ENCODE measurements at regions not wholly inside any gene's neighbourhood (a gene's known extent, or its start where the extent isn't known, plus 50 kb on each side); places are given as distances from the start of the nearest gene placed in this dataset.

- no peak overlapping the region for H3K4me3 ChIP-seq
- H3K27me3 ChIP-seq, result no peaks in the 10 kb centered on the region
- DNase-seq (no peak), ATAC-seq (ENCODE audit: low FRiP score in 2 of 2) (peak in 1 of 2 donors; percentile 91)
- no peaks in the 10 kb centered on the region for H3K36me3 ChIP-seq
- 69 to 82% methylated on average over 7 of the region's 7 CpGs for WGBS, 2 donors
- H3K4me1 ChIP-seq, result no peaks in the 10 kb centered on the region
- no peaks in the 10 kb centered on the region for H3K9me3 ChIP-seq
- H3K27ac ChIP-seq, result no peak overlapping the region
- no peak for TF ChIP-seq POLR2A (IDR thresholded peaks at IDR 0.05)
Observed at GRCh38 chr5:4374866-4375265, 765.3 kb upstream of the ADAMTS16 start.

DNA sequence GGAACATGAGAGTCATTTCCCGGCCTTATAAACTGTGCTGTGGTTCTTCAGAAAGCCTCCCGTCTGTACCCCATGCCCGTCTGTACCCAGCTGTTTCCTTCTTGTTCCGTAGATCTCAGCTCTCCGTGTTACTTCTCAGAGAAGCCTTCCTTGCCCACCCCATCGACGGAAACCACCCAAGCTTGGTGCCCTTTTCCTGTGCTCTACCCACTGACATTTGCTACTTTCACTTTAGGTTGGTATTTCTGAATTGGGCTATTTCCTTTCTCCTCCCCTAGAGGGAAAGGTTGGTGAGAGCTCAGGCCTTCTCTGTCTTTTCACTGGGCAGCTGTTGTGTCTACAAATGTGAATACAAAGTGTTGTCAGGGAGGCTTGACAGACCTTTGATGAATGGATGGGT is 764.5 kb upstream of the ADAMTS16 start:
- H3K27me3 ChIP-seq, result no peaks in the 10 kb centered on the region
- no peak overlapping the region for H3K4me3 ChIP-seq
- H3K27ac ChIP-seq, result no peak overlapping the region
- no peaks in the 10 kb centered on the region for H3K36me3 ChIP-seq
- ATAC-seq (ENCODE audit: low FRiP score in 2 of 2) (no peak), DNase-seq (no peak)
- no peaks in the 10 kb centered on the region for H3K4me1 ChIP-seq
- 88 to 93% methylated on average over 7 of the region's 7 CpGs for WGBS, 2 donors
- TF ChIP-seq EP300 (IDR thresholded peaks at IDR 0.05) (no peak), POLR2A (IDR thresholded peaks at IDR 0.05) (no peak), CTCF (IDR thresholded peaks at IDR 0.05) (no peak), POLR2AphosphoS5 (IDR thresholded peaks at IDR 0.05) (no peak)
- H3K9me3 ChIP-seq, result no peaks in the 10 kb centered on the region

GRCh38 chr5:4383102-4383501 is 757.0 kb upstream of the ADAMTS16 start:
- Histone ChIP-seq H3K4me1 (no peaks in the 10 kb centered on the region), H3K27me3 (no peaks in the 10 kb centered on the region), H3K27ac (no peak overlapping the region), H3K4me3 (no peak overlapping the region), H3K9me3 (no peaks in the 10 kb centered on the region), H3K36me3 (no peaks in the 10 kb centered on the region)
- WGBS, 2 donors, result 76% methylated on average over 4 of the region's 4 CpGs
- DNase-seq (no peak), ATAC-seq (ENCODE audit: low FRiP score in 2 of 2) (no peak)
- TF ChIP-seq CTCF (IDR thresholded peaks at IDR 0.05) (no peak), POLR2A (IDR thresholded peaks at IDR 0.05) (no peak), POLR2AphosphoS5 (IDR thresholded peaks at IDR 0.05) (no peak), EP300 (IDR thresholded peaks at IDR 0.05) (no peak)

DNA sequence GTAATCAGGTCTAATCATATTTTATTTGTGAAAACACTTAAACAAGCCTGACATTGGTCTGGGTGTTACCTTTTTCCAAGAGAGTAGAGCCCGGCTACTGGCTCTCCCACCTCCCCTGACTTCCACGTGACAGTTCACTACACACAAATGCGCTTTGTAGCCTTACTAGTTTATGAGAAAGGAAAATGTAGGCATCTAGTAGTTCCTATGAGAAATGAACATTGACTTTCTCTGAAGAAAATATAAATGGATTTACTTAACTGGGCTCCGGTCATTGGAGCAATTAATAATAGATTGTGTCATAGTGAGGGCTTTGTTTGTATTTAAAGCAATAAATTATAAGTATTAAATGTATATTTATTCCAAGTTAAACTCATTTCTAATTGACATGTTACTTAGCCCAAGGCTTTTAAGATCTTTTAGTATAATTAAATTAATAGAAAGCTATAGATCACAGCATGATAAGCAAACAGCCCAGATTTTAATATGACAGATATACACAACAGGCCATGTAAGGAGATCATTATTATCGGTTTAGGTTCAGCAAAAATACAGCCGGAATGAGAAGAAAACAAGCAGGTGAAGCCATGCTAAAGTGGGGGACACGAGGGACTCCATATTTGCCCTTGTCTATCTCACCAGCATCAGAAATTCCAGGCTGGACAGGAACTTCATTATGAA is 756.5 kb upstream of the ADAMTS16 start:
- DNase-seq (no peak), ATAC-seq (ENCODE audit: low FRiP score in 2 of 2) (no peak)
- Histone ChIP-seq H3K27me3 (no peaks in the 10 kb centered on the region), H3K27ac (no peak overlapping the region), H3K4me1 (no peaks in the 10 kb centered on the region), H3K36me3 (no peaks in the 10 kb centered on the region), H3K4me3 (no peak overlapping the region), H3K9me3 (no peaks in the 10 kb centered on the region)
- WGBS, 2 donors, result 77 to 81% methylated on average over 7 of the region's 7 CpGs
- no peak for TF ChIP-seq CTCF (IDR thresholded peaks at IDR 0.05)
- no peak for TF ChIP-seq POLR2A (IDR thresholded peaks at IDR 0.05)
- TF ChIP-seq POLR2AphosphoS5 (IDR thresholded peaks at IDR 0.05), result no peak

DNA sequence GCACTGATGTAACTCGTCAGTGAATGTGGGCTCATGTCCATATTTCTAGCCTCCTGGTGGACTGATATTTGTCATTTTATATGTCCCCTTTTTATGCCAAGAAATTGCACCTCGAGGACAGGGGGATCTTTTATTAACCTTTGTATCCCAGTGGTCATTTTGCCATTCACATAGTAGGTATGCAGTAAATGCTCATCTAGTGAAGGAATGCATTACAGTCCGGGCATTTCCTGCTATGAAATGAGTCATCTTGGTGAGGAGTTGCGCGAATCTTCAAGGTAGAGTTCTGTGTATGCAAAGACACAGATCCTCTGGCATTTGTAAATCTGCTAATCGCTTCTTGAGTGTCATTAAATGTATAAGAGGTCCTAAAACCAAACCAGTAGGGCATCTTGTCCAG is 755.5 kb upstream of the ADAMTS16 start:
- DNase-seq (no peak), ATAC-seq (ENCODE audit: low FRiP score in 2 of 2) (no peak)
- no peaks in the 10 kb centered on the region for H3K4me1 ChIP-seq
- no peak overlapping the region for H3K27ac ChIP-seq
- TF ChIP-seq CTCF (IDR thresholded peaks at IDR 0.05) (no peak), POLR2AphosphoS5 (IDR thresholded peaks at IDR 0.05) (no peak), EP300 (IDR thresholded peaks at IDR 0.05) (no peak), POLR2A (IDR thresholded peaks at IDR 0.05) (no peak)
- H3K4me3 ChIP-seq, result no peak overlapping the region
- H3K36me3 ChIP-seq, result no peaks in the 10 kb centered on the region
- no peaks in the 10 kb centered on the region for H3K27me3 ChIP-seq
- 60 to 63% methylated on average over 6 of the region's 6 CpGs for WGBS, 2 donors
- no peaks in the 10 kb centered on the region for H3K9me3 ChIP-seq
